ENCODE measurements at regions not wholly inside any gene's neighbourhood (a gene's known extent, or its start where the extent isn't known, plus 50 kb on each side); places are given as distances from the start of the nearest gene placed in this dataset.

- Histone ChIP-seq H3K27ac (ENCODE audit: low read depth) (no peak overlapping the region), H2AFZ (no peak overlapping the region), H4K20me1 (replicated peaks; ENCODE audit: insufficient read depth) (no peaks in the 10 kb centered on the region), H3K4me1 (ENCODE audit: insufficient read depth) (0 out of 2 replicates have a peak, but pooled peaks cover 5% of the 10 kb centered on the region), H3K9me2 (ENCODE audit: insufficient read depth) (0 out of 2 replicates have a peak, but pooled peaks cover 3% of the 10 kb centered on the region), H3K4me2 (no peak overlapping the region), H3K27me3 (ENCODE audit: insufficient read depth) (peaks cover 38% of the 10 kb centered on the region), H3K79me2 (replicated peaks; ENCODE audit: insufficient read depth) (no peaks in the 10 kb centered on the region), H3F3A (replicated peaks; ENCODE audit: low read depth) (no peaks in the 10 kb centered on the region), H3K36me3 (ENCODE audit: insufficient read depth) (no peaks in the 10 kb centered on the region), H3K4me3 (no peak overlapping the region)
- H3K4me1 Mint-ChIP-seq, result peaks cover 5% of the 10 kb centered on the region; the same call in 2 of the 3 replicates
- no peak overlapping the region for H3K4me3 Mint-ChIP-seq
- H3K36me3 Mint-ChIP-seq (ENCODE audit: low read depth), result peaks cover 4% of the 10 kb centered on the region; the same call in 2 of the 3 replicates
- TF ChIP-seq POLR2AphosphoS5 (IDR thresholded peaks at IDR 0.05; ENCODE audit: low read depth), result no peak
- TF ChIP-seq REST (IDR thresholded peaks at IDR 0.05; ENCODE audit: unreplicated experiment), result no peak
- TF ChIP-seq STAT1 (IDR thresholded peaks at IDR 0.05; ENCODE audit: unreplicated experiment), result no peak
- TF ChIP-seq ETS1 (IDR thresholded peaks at IDR 0.05), result no peak
- TF ChIP-seq EZH2 (IDR thresholded peaks at IDR 0.05; ENCODE audit: low read depth, unreplicated experiment), result no peak
- no peak for TF ChIP-seq ZNF114 (CRISPR knock-in tag; IDR thresholded peaks at IDR 0.05)
- TF ChIP-seq ZNF331 (CRISPR knock-in tag; IDR thresholded peaks at IDR 0.05; ENCODE audit: low read depth), result no peak
- no peak overlapping the region for H3K27ac Mint-ChIP-seq
- ATAC-seq (no peak; the same call in 2 of the 3 replicates), DNase-seq (ENCODE audit: low spot score) (peak; percentile 4)
- H3K27me3 Mint-ChIP-seq (ENCODE audit: insufficient read depth, low read depth, poor library complexity), result peaks cover 2% of the 10 kb centered on the region
- H3K9me3 Mint-ChIP-seq, result peaks cover 13% of the 10 kb centered on the region
Observed at GRCh38 chr18:34114996-34115395, 109.7 kb downstream of the NOL4 start.

DNA sequence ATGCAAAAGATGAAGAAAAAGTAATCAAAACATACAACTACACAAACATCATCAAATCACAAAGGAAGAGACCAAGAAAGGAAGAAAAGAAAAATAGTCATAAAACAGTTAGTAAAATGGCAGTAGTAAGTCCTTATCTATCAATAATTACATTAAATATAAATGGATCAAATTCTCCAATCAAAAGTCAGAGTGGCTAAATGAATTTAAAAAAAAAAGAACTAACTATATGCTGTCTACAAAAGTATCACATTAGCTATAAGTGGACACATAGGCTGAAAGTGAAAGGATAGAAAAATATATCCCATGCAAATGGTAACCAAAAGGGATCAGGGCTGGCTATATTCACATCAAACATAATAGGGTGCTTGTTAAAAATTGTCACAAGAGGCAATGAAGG lies 116.5 kb downstream of the NOL4 start:
- Mint-ChIP-seq H3K9me3 (peaks cover 16% of the 10 kb centered on the region; the same call in 2 of the 3 replicates), H3K27ac (no peak overlapping the region), H3K4me1 (no peaks in the 10 kb centered on the region), H3K27me3 (ENCODE audit: insufficient read depth, low read depth, poor library complexity) (no peaks in the 10 kb centered on the region), H3K4me3 (no peak overlapping the region), H3K36me3 (ENCODE audit: low read depth) (peaks cover 9% of the 10 kb centered on the region; the same call in 2 of the 3 replicates)
- Histone ChIP-seq H2AFZ (no peak overlapping the region), H3F3A (replicated peaks; ENCODE audit: low read depth) (no peaks in the 10 kb centered on the region), H3K27ac (ENCODE audit: low read depth) (no peak overlapping the region), H4K20me1 (replicated peaks; ENCODE audit: insufficient read depth) (no peaks in the 10 kb centered on the region; the same call in 1 of the 2 replicates), H3K4me2 (no peak overlapping the region), H3K36me3 (ENCODE audit: insufficient read depth) (no peaks in the 10 kb centered on the region), H3K9me2 (ENCODE audit: insufficient read depth) (0 out of 2 replicates have a peak, but pooled peaks cover 3% of the 10 kb centered on the region), H3K79me2 (replicated peaks; ENCODE audit: insufficient read depth) (no peaks in the 10 kb centered on the region), H3K4me3 (no peak overlapping the region), H3K4me1 (ENCODE audit: insufficient read depth) (no peaks in the 10 kb centered on the region), H3K27me3 (ENCODE audit: insufficient read depth) (no peaks in the 10 kb centered on the region)
- DNase-seq (ENCODE audit: low spot score), result no peak
- ATAC-seq, result no peak
- TF ChIP-seq, protein P1, sequence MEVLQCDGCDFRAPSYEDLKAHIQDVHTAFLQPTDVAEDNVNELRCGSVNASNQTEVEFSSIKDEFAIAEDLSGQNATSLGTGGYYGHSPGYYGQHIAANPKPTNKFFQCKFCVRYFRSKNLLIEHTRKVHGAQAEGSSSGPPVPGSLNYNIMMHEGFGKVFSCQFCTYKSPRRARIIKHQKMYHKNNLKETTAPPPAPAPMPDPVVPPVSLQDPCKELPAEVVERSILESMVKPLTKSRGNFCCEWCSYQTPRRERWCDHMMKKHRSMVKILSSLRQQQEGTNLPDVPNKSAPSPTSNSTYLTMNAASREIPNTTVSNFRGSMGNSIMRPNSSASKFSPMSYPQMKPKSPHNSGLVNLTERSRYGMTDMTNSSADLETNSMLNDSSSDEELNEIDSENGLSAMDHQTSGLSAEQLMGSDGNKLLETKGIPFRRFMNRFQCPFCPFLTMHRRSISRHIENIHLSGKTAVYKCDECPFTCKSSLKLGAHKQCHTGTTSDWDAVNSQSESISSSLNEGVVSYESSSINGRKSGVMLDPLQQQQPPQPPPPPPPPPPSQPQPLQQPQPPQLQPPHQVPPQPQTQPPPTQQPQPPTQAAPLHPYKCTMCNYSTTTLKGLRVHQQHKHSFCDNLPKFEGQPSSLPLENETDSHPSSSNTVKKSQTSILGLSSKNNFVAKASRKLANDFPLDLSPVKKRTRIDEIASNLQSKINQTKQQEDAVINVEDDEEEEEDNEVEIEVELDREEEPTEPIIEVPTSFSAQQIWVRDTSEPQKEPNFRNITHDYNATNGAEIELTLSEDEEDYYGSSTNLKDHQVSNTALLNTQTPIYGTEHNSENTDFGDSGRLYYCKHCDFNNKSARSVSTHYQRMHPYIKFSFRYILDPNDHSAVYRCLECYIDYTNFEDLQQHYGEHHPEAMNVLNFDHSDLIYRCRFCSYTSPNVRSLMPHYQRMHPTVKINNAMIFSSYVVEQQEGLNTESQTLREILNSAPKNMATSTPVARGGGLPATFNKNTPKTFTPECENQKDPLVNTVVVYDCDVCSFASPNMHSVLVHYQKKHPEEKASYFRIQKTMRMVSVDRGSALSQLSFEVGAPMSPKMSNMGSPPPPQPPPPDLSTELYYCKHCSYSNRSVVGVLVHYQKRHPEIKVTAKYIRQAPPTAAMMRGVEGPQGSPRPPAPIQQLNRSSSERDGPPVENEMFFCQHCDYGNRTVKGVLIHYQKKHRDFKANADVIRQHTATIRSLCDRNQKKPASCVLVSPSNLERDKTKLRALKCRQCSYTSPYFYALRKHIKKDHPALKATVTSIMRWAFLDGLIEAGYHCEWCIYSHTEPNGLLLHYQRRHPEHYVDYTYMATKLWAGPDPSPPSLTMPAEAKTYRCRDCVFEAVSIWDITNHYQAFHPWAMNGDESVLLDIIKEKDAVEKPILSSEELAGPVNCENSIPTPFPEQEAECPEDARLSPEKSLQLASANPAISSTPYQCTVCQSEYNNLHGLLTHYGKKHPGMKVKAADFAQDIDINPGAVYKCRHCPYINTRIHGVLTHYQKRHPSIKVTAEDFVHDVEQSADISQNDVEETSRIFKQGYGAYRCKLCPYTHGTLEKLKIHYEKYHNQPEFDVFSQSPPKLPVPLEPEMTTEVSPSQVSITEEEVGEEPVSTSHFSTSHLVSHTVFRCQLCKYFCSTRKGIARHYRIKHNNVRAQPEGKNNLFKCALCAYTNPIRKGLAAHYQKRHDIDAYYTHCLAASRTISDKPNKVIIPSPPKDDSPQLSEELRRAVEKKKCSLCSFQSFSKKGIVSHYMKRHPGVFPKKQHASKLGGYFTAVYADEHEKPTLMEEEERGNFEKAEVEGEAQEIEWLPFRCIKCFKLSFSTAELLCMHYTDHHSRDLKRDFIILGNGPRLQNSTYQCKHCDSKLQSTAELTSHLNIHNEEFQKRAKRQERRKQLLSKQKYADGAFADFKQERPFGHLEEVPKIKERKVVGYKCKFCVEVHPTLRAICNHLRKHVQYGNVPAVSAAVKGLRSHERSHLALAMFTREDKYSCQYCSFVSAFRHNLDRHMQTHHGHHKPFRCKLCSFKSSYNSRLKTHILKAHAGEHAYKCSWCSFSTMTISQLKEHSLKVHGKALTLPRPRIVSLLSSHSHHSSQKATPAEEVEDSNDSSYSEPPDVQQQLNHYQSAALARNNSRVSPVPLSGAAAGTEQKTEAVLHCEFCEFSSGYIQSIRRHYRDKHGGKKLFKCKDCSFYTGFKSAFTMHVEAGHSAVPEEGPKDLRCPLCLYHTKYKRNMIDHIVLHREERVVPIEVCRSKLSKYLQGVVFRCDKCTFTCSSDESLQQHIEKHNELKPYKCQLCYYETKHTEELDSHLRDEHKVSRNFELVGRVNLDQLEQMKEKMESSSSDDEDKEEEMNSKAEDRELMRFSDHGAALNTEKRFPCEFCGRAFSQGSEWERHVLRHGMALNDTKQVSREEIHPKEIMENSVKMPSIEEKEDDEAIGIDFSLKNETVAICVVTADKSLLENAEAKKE (CRISPR knock-in tag; IDR thresholded peaks at IDR 0.05), result no peak
- TF ChIP-seq ZNF114 (CRISPR knock-in tag; IDR thresholded peaks at IDR 0.05), result no peak

All from GM23338 (cell line).